ENCODE measurements at regions not wholly inside any gene's neighbourhood (a gene's known extent, or its start where the extent isn't known, plus 50 kb on each side); places are given as distances from the start of the nearest gene placed in this dataset.

GRCh38 chr1:112251766-112252506 is 144.1 kb upstream of the CTTNBP2NL start:
- Histone ChIP-seq H3K27me3 (ENCODE audit: insufficient read depth, insufficient read length) (no peaks in the 10 kb centered on the region), H3K9ac (ENCODE audit: insufficient read length, low read depth) (no peak overlapping the region), H3K4me3 (ENCODE audit: insufficient read length, low read depth) (no peak overlapping the region), H3K9me3 (ENCODE audit: insufficient read depth, low read length) (no peaks in the 10 kb centered on the region), H3K4me1 (ENCODE audit: insufficient read depth, insufficient read length) (peaks cover 11% of the 10 kb centered on the region), H3K36me3 (ENCODE audit: insufficient read depth, insufficient read length, low read length) (no peaks in the 10 kb centered on the region)
- no peak for TF ChIP-seq YY1 (IDR thresholded peaks at IDR 0.05; ENCODE audit: insufficient read depth, insufficient read length)
- TF ChIP-seq ZNF274 (IDR thresholded peaks at IDR 0.05; ENCODE audit: low read depth, low read length), result no peak
- TF ChIP-seq SUZ12 (IDR thresholded peaks at IDR 0.05; ENCODE audit: extremely low read depth, insufficient read depth, insufficient read length), result no peak
- DNase-seq (ENCODE audit: low read depth, low spot score), result no peak

- Histone ChIP-seq H3K4me3 (ENCODE audit: insufficient read length, low read depth) (no peak overlapping the region), H3K9ac (ENCODE audit: insufficient read length, low read depth) (no peak overlapping the region), H3K9me3 (ENCODE audit: insufficient read depth, low read length) (no peaks in the 10 kb centered on the region), H3K4me1 (ENCODE audit: insufficient read depth, insufficient read length) (peaks cover 8% of the 10 kb centered on the region), H3K27me3 (ENCODE audit: insufficient read depth, insufficient read length) (no peaks in the 10 kb centered on the region), H3K36me3 (ENCODE audit: insufficient read depth, insufficient read length, low read length) (no peaks in the 10 kb centered on the region)
- TF ChIP-seq YY1 (IDR thresholded peaks at IDR 0.05; ENCODE audit: insufficient read depth, insufficient read length) (no peak), ZNF274 (IDR thresholded peaks at IDR 0.05; ENCODE audit: low read depth, low read length) (no peak)
- DNase-seq (ENCODE audit: low read depth, low spot score), result no peak
These were observed 142.6 kb upstream of the CTTNBP2NL start for GRCh38 chr1:112253366-112253765.

GRCh38 chr1:112255080-112255479 is 140.9 kb upstream of the CTTNBP2NL start:
- Histone ChIP-seq H3K36me3 (ENCODE audit: insufficient read depth, insufficient read length, low read length) (no peaks in the 10 kb centered on the region), H3K9ac (ENCODE audit: insufficient read length, low read depth) (no peak overlapping the region), H3K9me3 (ENCODE audit: insufficient read depth, low read length) (no peaks in the 10 kb centered on the region), H3K4me1 (ENCODE audit: insufficient read depth, insufficient read length) (peaks cover 5% of the 10 kb centered on the region), H3K4me3 (ENCODE audit: insufficient read length, low read depth) (no peak overlapping the region), H3K27me3 (ENCODE audit: insufficient read depth, insufficient read length) (no peaks in the 10 kb centered on the region)
- no peak for TF ChIP-seq YY1 (IDR thresholded peaks at IDR 0.05; ENCODE audit: insufficient read depth, insufficient read length)
- no peak for TF ChIP-seq SUZ12 (IDR thresholded peaks at IDR 0.05; ENCODE audit: extremely low read depth, insufficient read depth, insufficient read length)
- TF ChIP-seq ZNF274 (IDR thresholded peaks at IDR 0.05; ENCODE audit: low read depth, low read length), result no peak
- DNase-seq (ENCODE audit: low read depth, low spot score), result no peak

GRCh38 chr1:112256411-112256810 is 139.6 kb upstream of the CTTNBP2NL start:
- no peak for DNase-seq (ENCODE audit: low read depth, low spot score)
- H3K4me1 ChIP-seq (ENCODE audit: insufficient read depth, insufficient read length), result peaks cover 5% of the 10 kb centered on the region
- H3K27me3 ChIP-seq (ENCODE audit: insufficient read depth, insufficient read length), result no peaks in the 10 kb centered on the region
- no peaks in the 10 kb centered on the region for H3K36me3 ChIP-seq (ENCODE audit: insufficient read depth, insufficient read length, low read length)
- no peaks in the 10 kb centered on the region for H3K9me3 ChIP-seq (ENCODE audit: insufficient read depth, low read length)
- no peak overlapping the region for H3K9ac ChIP-seq (ENCODE audit: insufficient read length, low read depth)
- TF ChIP-seq SUZ12 (IDR thresholded peaks at IDR 0.05; ENCODE audit: extremely low read depth, insufficient read depth, insufficient read length) (no peak), YY1 (IDR thresholded peaks at IDR 0.05; ENCODE audit: insufficient read depth, insufficient read length) (no peak), ZNF274 (IDR thresholded peaks at IDR 0.05; ENCODE audit: low read depth, low read length) (no peak)
- H3K4me3 ChIP-seq (ENCODE audit: insufficient read length, low read depth), result no peak overlapping the region

GRCh38 chr1:112257043-112257835 is 138.8 kb upstream of the CTTNBP2NL start:
- H3K9ac ChIP-seq (ENCODE audit: insufficient read length, low read depth), result no peak overlapping the region
- no peaks in the 10 kb centered on the region for H3K27me3 ChIP-seq (ENCODE audit: insufficient read depth, insufficient read length)
- TF ChIP-seq ZNF274 (IDR thresholded peaks at IDR 0.05; ENCODE audit: low read depth, low read length) (no peak), SUZ12 (IDR thresholded peaks at IDR 0.05; ENCODE audit: extremely low read depth, insufficient read depth, insufficient read length) (no peak), YY1 (IDR thresholded peaks at IDR 0.05; ENCODE audit: insufficient read depth, insufficient read length) (no peak)
- no peak overlapping the region for H3K4me3 ChIP-seq (ENCODE audit: insufficient read length, low read depth)
- no peak for DNase-seq (ENCODE audit: low read depth, low spot score)
- peaks cover 5% of the 10 kb centered on the region for H3K4me1 ChIP-seq (ENCODE audit: insufficient read depth, insufficient read length)
- H3K9me3 ChIP-seq (ENCODE audit: insufficient read depth, low read length), result no peaks in the 10 kb centered on the region
- H3K36me3 ChIP-seq (ENCODE audit: insufficient read depth, insufficient read length, low read length), result no peaks in the 10 kb centered on the region

- Histone ChIP-seq H3K9ac (ENCODE audit: insufficient read length, low read depth) (no peak overlapping the region), H3K4me3 (ENCODE audit: insufficient read length, low read depth) (no peak overlapping the region), H3K27me3 (ENCODE audit: insufficient read depth, insufficient read length) (no peaks in the 10 kb centered on the region), H3K36me3 (ENCODE audit: insufficient read depth, insufficient read length, low read length) (no peaks in the 10 kb centered on the region), H3K4me1 (ENCODE audit: insufficient read depth, insufficient read length) (no peaks in the 10 kb centered on the region), H3K9me3 (ENCODE audit: insufficient read depth, low read length) (no peaks in the 10 kb centered on the region)
- no peak for TF ChIP-seq SUZ12 (IDR thresholded peaks at IDR 0.05; ENCODE audit: extremely low read depth, insufficient read depth, insufficient read length)
- TF ChIP-seq YY1 (IDR thresholded peaks at IDR 0.05; ENCODE audit: insufficient read depth, insufficient read length), result no peak
- no peak for TF ChIP-seq ZNF274 (IDR thresholded peaks at IDR 0.05; ENCODE audit: low read depth, low read length)
- no peak for DNase-seq (ENCODE audit: low read depth, low spot score)
These were observed 135.3 kb upstream of the CTTNBP2NL start for GRCh38 chr1:112260699-112261098.

- Histone ChIP-seq H3K36me3 (ENCODE audit: insufficient read depth, insufficient read length, low read length) (no peaks in the 10 kb centered on the region), H3K4me3 (ENCODE audit: insufficient read length, low read depth) (no peak overlapping the region), H3K9ac (ENCODE audit: insufficient read length, low read depth) (no peak overlapping the region), H3K9me3 (ENCODE audit: insufficient read depth, low read length) (no peaks in the 10 kb centered on the region), H3K4me1 (ENCODE audit: insufficient read depth, insufficient read length) (no peaks in the 10 kb centered on the region), H3K27me3 (ENCODE audit: insufficient read depth, insufficient read length) (no peaks in the 10 kb centered on the region)
- TF ChIP-seq ZNF274 (IDR thresholded peaks at IDR 0.05; ENCODE audit: low read depth, low read length), result no peak
- TF ChIP-seq YY1 (IDR thresholded peaks at IDR 0.05; ENCODE audit: insufficient read depth, insufficient read length), result no peak
- TF ChIP-seq SUZ12 (IDR thresholded peaks at IDR 0.05; ENCODE audit: extremely low read depth, insufficient read depth, insufficient read length), result no peak
- no peak for DNase-seq (ENCODE audit: low read depth, low spot score)
These were observed 133.7 kb upstream of the CTTNBP2NL start for GRCh38 chr1:112262316-112262715.
